ENCODE measurements at regions not wholly inside any gene's neighbourhood (a gene's known extent, or its start where the extent isn't known, plus 50 kb on each side); places are given as distances from the start of the nearest gene placed in this dataset.

GRCh38 chr2:138272524-138273195 is 228.9 kb upstream of the SPOPL start:
- TF ChIP-seq, protein P1, sequence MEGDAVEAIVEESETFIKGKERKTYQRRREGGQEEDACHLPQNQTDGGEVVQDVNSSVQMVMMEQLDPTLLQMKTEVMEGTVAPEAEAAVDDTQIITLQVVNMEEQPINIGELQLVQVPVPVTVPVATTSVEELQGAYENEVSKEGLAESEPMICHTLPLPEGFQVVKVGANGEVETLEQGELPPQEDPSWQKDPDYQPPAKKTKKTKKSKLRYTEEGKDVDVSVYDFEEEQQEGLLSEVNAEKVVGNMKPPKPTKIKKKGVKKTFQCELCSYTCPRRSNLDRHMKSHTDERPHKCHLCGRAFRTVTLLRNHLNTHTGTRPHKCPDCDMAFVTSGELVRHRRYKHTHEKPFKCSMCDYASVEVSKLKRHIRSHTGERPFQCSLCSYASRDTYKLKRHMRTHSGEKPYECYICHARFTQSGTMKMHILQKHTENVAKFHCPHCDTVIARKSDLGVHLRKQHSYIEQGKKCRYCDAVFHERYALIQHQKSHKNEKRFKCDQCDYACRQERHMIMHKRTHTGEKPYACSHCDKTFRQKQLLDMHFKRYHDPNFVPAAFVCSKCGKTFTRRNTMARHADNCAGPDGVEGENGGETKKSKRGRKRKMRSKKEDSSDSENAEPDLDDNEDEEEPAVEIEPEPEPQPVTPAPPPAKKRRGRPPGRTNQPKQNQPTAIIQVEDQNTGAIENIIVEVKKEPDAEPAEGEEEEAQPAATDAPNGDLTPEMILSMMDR (conservative IDR thresholded peaks at IDR 0.05), result no peak
- TF ChIP-seq EZH2 (IDR thresholded peaks at IDR 0.05; ENCODE audit: low read depth), result no peak
